ENCODE measurements at regions not wholly inside any gene's neighbourhood (a gene's known extent, or its start where the extent isn't known, plus 50 kb on each side); places are given as distances from the start of the nearest gene placed in this dataset.
"Not testable (repeated sequence)": the region's sequence is repeated elsewhere in the genome, so short reads cannot be mapped to it uniquely, and the experiment has no call there.

- Histone ChIP-seq H3K9me3 (ENCODE audit: low read length) (no peaks in the 10 kb centered on the region), H2AFZ (ENCODE audit: low read depth, low read length) (no peak overlapping the region), H3K36me3 (ENCODE audit: insufficient read depth, low read length) (no peaks in the 10 kb centered on the region), H3K27me3 (ENCODE audit: insufficient read depth, low read length) (no peaks in the 10 kb centered on the region), H3K4me3 (ENCODE audit: low read length) (no peak overlapping the region), H3K4me1 (ENCODE audit: insufficient read depth, low read length) (no peaks in the 10 kb centered on the region)
These were observed 57.3 kb upstream of the NOVA1 start for GRCh38 chr14:26655128-26655527.

GRCh38 chr14:26663506-26663905 lies 65.7 kb upstream of the NOVA1 start:
- Histone ChIP-seq H3K36me3 (ENCODE audit: insufficient read depth, low read length) (no peaks in the 10 kb centered on the region), H3K4me1 (ENCODE audit: insufficient read depth, low read length) (no peaks in the 10 kb centered on the region), H3K4me3 (ENCODE audit: low read length) (no peak overlapping the region), H3K9me3 (ENCODE audit: low read length) (peaks cover 5% of the 10 kb centered on the region), H3K27me3 (ENCODE audit: insufficient read depth, low read length) (no peaks in the 10 kb centered on the region), H2AFZ (ENCODE audit: low read depth, low read length) (no peak overlapping the region)

GRCh38 chr14:26678732-26679420 lies 81.0 kb upstream of the NOVA1 start:
- H3K36me3 ChIP-seq (ENCODE audit: insufficient read depth, low read length); H3K4me3 ChIP-seq (ENCODE audit: low read length): not testable (repeated sequence)

GRCh38 chr14:26685401-26685800 lies 87.6 kb upstream of the NOVA1 start:
- Histone ChIP-seq H3K36me3 (ENCODE audit: insufficient read depth, low read length) (no peaks in the 10 kb centered on the region), H2AFZ (ENCODE audit: low read depth, low read length) (no peak overlapping the region), H3K4me1 (ENCODE audit: insufficient read depth, low read length) (no peaks in the 10 kb centered on the region), H3K4me3 (ENCODE audit: low read length) (no peak overlapping the region), H3K9me3 (ENCODE audit: low read length) (no peaks in the 10 kb centered on the region), H3K27me3 (ENCODE audit: insufficient read depth, low read length) (no peaks in the 10 kb centered on the region)

More at GRCh38 chr14:26678732-26679420, 81.0 kb upstream of the NOVA1 start:
- not testable (repeated sequence) for H3K27me3 ChIP-seq (ENCODE audit: insufficient read depth, low read length); H3K4me1 ChIP-seq (ENCODE audit: insufficient read depth, low read length); H3K9me3 ChIP-seq (ENCODE audit: low read length); H2AFZ ChIP-seq (ENCODE audit: low read depth, low read length)

- H3K4me3 ChIP-seq (ENCODE audit: low read length) = no peak overlapping the region
- no peaks in the 10 kb centered on the region for H3K4me1 ChIP-seq (ENCODE audit: insufficient read depth, low read length)
- H3K27me3 ChIP-seq (ENCODE audit: insufficient read depth, low read length) = no peaks in the 10 kb centered on the region
- no peak overlapping the region for H2AFZ ChIP-seq (ENCODE audit: low read depth, low read length)
- no peaks in the 10 kb centered on the region for H3K36me3 ChIP-seq (ENCODE audit: insufficient read depth, low read length)
- H3K9me3 ChIP-seq (ENCODE audit: low read length) = no peaks in the 10 kb centered on the region
These were observed 89.5 kb upstream of the NOVA1 start for GRCh38 chr14:26687301-26687837.

GRCh38 chr14:26694521-26694920 lies 96.7 kb upstream of the NOVA1 start:
- H3K4me3 ChIP-seq (ENCODE audit: low read length) = no peak overlapping the region
- H3K4me1 ChIP-seq (ENCODE audit: insufficient read depth, low read length) = no peaks in the 10 kb centered on the region
- no peak overlapping the region for H2AFZ ChIP-seq (ENCODE audit: low read depth, low read length)
- no peaks in the 10 kb centered on the region for H3K27me3 ChIP-seq (ENCODE audit: insufficient read depth, low read length)
- H3K36me3 ChIP-seq (ENCODE audit: insufficient read depth, low read length) = no peaks in the 10 kb centered on the region
- no peaks in the 10 kb centered on the region for H3K9me3 ChIP-seq (ENCODE audit: low read length)

- no peaks in the 10 kb centered on the region for H3K9me3 ChIP-seq (ENCODE audit: low read length)
- no peaks in the 10 kb centered on the region for H3K27me3 ChIP-seq (ENCODE audit: insufficient read depth, low read length)
- H3K36me3 ChIP-seq (ENCODE audit: insufficient read depth, low read length) = no peaks in the 10 kb centered on the region
- H2AFZ ChIP-seq (ENCODE audit: low read depth, low read length) = no peak overlapping the region
- no peak overlapping the region for H3K4me3 ChIP-seq (ENCODE audit: low read length)
- H3K4me1 ChIP-seq (ENCODE audit: insufficient read depth, low read length) = no peaks in the 10 kb centered on the region
These were observed 104.9 kb upstream of the NOVA1 start for GRCh38 chr14:26702721-26703230.

GRCh38 chr14:26703686-26704366 lies 106.0 kb upstream of the NOVA1 start:
- Histone ChIP-seq H3K9me3 (ENCODE audit: low read length) (no peaks in the 10 kb centered on the region), H3K36me3 (ENCODE audit: insufficient read depth, low read length) (no peaks in the 10 kb centered on the region), H3K27me3 (ENCODE audit: insufficient read depth, low read length) (no peaks in the 10 kb centered on the region), H2AFZ (ENCODE audit: low read depth, low read length) (no peak overlapping the region), H3K4me3 (ENCODE audit: low read length) (no peak overlapping the region), H3K4me1 (ENCODE audit: insufficient read depth, low read length) (no peaks in the 10 kb centered on the region)

- Histone ChIP-seq H3K4me3 (ENCODE audit: low read length) (no peak overlapping the region), H3K9me3 (ENCODE audit: low read length) (no peaks in the 10 kb centered on the region), H2AFZ (ENCODE audit: low read depth, low read length) (no peak overlapping the region), H3K27me3 (ENCODE audit: insufficient read depth, low read length) (no peaks in the 10 kb centered on the region), H3K4me1 (ENCODE audit: insufficient read depth, low read length) (no peaks in the 10 kb centered on the region), H3K36me3 (ENCODE audit: insufficient read depth, low read length) (no peaks in the 10 kb centered on the region)
These were observed 109.4 kb upstream of the NOVA1 start for GRCh38 chr14:26707234-26707633.

- Histone ChIP-seq H3K9me3 (ENCODE audit: low read length) (no peaks in the 10 kb centered on the region), H3K4me1 (ENCODE audit: insufficient read depth, low read length) (no peaks in the 10 kb centered on the region), H3K36me3 (ENCODE audit: insufficient read depth, low read length) (no peaks in the 10 kb centered on the region), H3K27me3 (ENCODE audit: insufficient read depth, low read length) (no peaks in the 10 kb centered on the region), H3K4me3 (ENCODE audit: low read length) (no peak overlapping the region), H2AFZ (ENCODE audit: low read depth, low read length) (no peak overlapping the region)
These were observed 111.2 kb upstream of the NOVA1 start for GRCh38 chr14:26709019-26709418.

- no peaks in the 10 kb centered on the region for H3K9me3 ChIP-seq (ENCODE audit: low read length)
- no peak overlapping the region for H2AFZ ChIP-seq (ENCODE audit: low read depth, low read length)
- H3K4me1 ChIP-seq (ENCODE audit: insufficient read depth, low read length) = no peaks in the 10 kb centered on the region
- H3K36me3 ChIP-seq (ENCODE audit: insufficient read depth, low read length) = no peaks in the 10 kb centered on the region
- no peak overlapping the region for H3K4me3 ChIP-seq (ENCODE audit: low read length)
- H3K27me3 ChIP-seq (ENCODE audit: insufficient read depth, low read length) = no peaks in the 10 kb centered on the region
These were observed 121.7 kb upstream of the NOVA1 start for GRCh38 chr14:26719514-26719913.

GRCh38 chr14:26722258-26722657 lies 124.4 kb upstream of the NOVA1 start:
- no peaks in the 10 kb centered on the region for H3K4me1 ChIP-seq (ENCODE audit: insufficient read depth, low read length)
- no peaks in the 10 kb centered on the region for H3K9me3 ChIP-seq (ENCODE audit: low read length)

GRCh38 chr14:26729851-26730250 lies 132.0 kb upstream of the NOVA1 start:
- Histone ChIP-seq H3K9me3 (ENCODE audit: low read length) (no peaks in the 10 kb centered on the region), H3K4me1 (ENCODE audit: insufficient read depth, low read length) (no peaks in the 10 kb centered on the region)

More at GRCh38 chr14:26722258-26722657, 124.4 kb upstream of the NOVA1 start:
- Histone ChIP-seq H3K36me3 (ENCODE audit: insufficient read depth, low read length) (no peaks in the 10 kb centered on the region), H2AFZ (ENCODE audit: low read depth, low read length) (no peak overlapping the region), H3K27me3 (ENCODE audit: insufficient read depth, low read length) (no peaks in the 10 kb centered on the region), H3K4me3 (ENCODE audit: low read length) (no peak overlapping the region)

More at GRCh38 chr14:26729851-26730250, 132.0 kb upstream of the NOVA1 start:
- Histone ChIP-seq H2AFZ (ENCODE audit: low read depth, low read length) (no peak overlapping the region), H3K36me3 (ENCODE audit: insufficient read depth, low read length) (no peaks in the 10 kb centered on the region), H3K27me3 (ENCODE audit: insufficient read depth, low read length) (no peaks in the 10 kb centered on the region), H3K4me3 (ENCODE audit: low read length) (no peak overlapping the region)
